ENCODE measurements at regions not wholly inside any gene's neighbourhood (a gene's known extent, or its start where the extent isn't known, plus 50 kb on each side); places are given as distances from the start of the nearest gene placed in this dataset.

DNA sequence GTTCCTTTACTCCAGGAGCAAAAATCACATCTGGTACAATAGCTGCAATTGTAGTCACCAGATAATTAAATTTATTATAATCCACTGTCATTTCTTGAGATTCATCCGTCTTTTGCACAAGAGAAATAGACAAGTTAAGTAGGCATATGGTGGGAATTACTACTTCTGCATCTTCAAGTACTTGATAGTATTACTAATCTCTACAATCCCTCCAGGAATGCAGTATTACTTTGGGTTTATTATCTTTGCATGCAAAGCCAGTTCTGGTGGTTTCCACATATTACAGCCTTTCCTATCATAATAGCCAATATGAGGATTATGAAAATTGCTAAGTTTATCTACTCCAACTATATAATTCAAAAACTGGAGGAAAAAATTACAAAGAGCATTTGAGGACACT lies 254.1 kb downstream of the IKZF2 start:
- TF ChIP-seq POLR2A (IDR thresholded peaks at IDR 0.05) = no peak
- TF ChIP-seq, protein P1, sequence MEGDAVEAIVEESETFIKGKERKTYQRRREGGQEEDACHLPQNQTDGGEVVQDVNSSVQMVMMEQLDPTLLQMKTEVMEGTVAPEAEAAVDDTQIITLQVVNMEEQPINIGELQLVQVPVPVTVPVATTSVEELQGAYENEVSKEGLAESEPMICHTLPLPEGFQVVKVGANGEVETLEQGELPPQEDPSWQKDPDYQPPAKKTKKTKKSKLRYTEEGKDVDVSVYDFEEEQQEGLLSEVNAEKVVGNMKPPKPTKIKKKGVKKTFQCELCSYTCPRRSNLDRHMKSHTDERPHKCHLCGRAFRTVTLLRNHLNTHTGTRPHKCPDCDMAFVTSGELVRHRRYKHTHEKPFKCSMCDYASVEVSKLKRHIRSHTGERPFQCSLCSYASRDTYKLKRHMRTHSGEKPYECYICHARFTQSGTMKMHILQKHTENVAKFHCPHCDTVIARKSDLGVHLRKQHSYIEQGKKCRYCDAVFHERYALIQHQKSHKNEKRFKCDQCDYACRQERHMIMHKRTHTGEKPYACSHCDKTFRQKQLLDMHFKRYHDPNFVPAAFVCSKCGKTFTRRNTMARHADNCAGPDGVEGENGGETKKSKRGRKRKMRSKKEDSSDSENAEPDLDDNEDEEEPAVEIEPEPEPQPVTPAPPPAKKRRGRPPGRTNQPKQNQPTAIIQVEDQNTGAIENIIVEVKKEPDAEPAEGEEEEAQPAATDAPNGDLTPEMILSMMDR (IDR thresholded peaks at IDR 0.05) = no peak
